Stimulated activated CD4-positive, alpha-beta T cell treated with anti-CD3 and anti-CD28 coated beads, Interleukin-4, amount 100 ng/mL, for 24 hours (primary cell): ENCODE measurements at regions not wholly inside any gene's neighbourhood (a gene's known extent, or its start where the extent isn't known, plus 50 kb on each side); places are given as distances from the start of the nearest gene placed in this dataset.
"Not testable (repeated sequence)": the region's sequence is repeated elsewhere in the genome, so short reads cannot be mapped to it uniquely, and the experiment has no call there.

ENCODE experiments used
- DNase-seq: peaks from one replicate; pipeline ENCODE4 v3.0.0-alpha.2; 2020

- DNase-seq: no peak
These were observed 891.8 kb upstream of the NDST4 start for GRCh38 chr4:116005037-116005805.

- no peak for DNase-seq
These were observed 887.9 kb upstream of the NDST4 start for GRCh38 chr4:116001291-116001690.

- no peak for DNase-seq
These were observed 873.2 kb upstream of the NDST4 start for GRCh38 chr4:115986573-115986972.

GRCh38 chr4:115975421-115976001 lies 862.1 kb upstream of the NDST4 start:
- not testable (repeated sequence) for DNase-seq

GRCh38 chr4:115973768-115974167 lies 860.3 kb upstream of the NDST4 start:
- no peak for DNase-seq

- DNase-seq: no peak
These were observed 859.5 kb upstream of the NDST4 start for GRCh38 chr4:115972967-115973366.

- DNase-seq: no peak
These were observed 857.4 kb upstream of the NDST4 start for GRCh38 chr4:115970859-115971258.

- no peak for DNase-seq
These were observed 856.3 kb upstream of the NDST4 start for GRCh38 chr4:115969756-115970155.

- no peak for DNase-seq
These were observed 852.2 kb upstream of the NDST4 start for GRCh38 chr4:115965588-115965987.

- not testable (repeated sequence) for DNase-seq
These were observed 842.8 kb upstream of the NDST4 start for GRCh38 chr4:115956054-115956796.

GRCh38 chr4:115950806-115951205 lies 837.4 kb upstream of the NDST4 start:
- no peak for DNase-seq

- DNase-seq: not testable (repeated sequence)
These were observed 836.7 kb upstream of the NDST4 start for GRCh38 chr4:115949974-115950743.

- no peak for DNase-seq
These were observed 831.6 kb upstream of the NDST4 start for GRCh38 chr4:115945026-115945425.

- no peak for DNase-seq
These were observed 830.9 kb upstream of the NDST4 start for GRCh38 chr4:115944146-115944905.

GRCh38 chr4:115938764-115939443 lies 825.5 kb upstream of the NDST4 start:
- no peak for DNase-seq

- no peak for DNase-seq
These were observed 816.0 kb upstream of the NDST4 start for GRCh38 chr4:115929373-115929772.

GRCh38 chr4:115927382-115927781 lies 814.0 kb upstream of the NDST4 start:
- DNase-seq: no peak

GRCh38 chr4:115923152-115923551 lies 809.7 kb upstream of the NDST4 start:
- no peak for DNase-seq

GRCh38 chr4:115920637-115921036 lies 807.2 kb upstream of the NDST4 start:
- DNase-seq: no peak

GRCh38 chr4:115918149-115918548 lies 804.7 kb upstream of the NDST4 start:
- DNase-seq: no peak

GRCh38 chr4:115906428-115906827 lies 793.0 kb upstream of the NDST4 start:
- DNase-seq: no peak

GRCh38 chr4:115883847-115884246 lies 770.4 kb upstream of the NDST4 start:
- DNase-seq: no peak
